PC-3 (cell line): ENCODE measurements at regions not wholly inside any gene's neighbourhood (a gene's known extent, or its start where the extent isn't known, plus 50 kb on each side); places are given as distances from the start of the nearest gene placed in this dataset.

Experiments
- ATAC-seq: fragments of 200-7000 bp; cut with Tn5 transposase; 2 replicates; pipeline ENCODE4 v1.9.1; 2020; ENCODE audit warnings: mild to moderate bottlenecking, moderate library complexity
- BruUV-seq: library from RNA; stranded (reverse); fragments of 400-500 nt; replicated peaks from 2 replicates; lab custom pipeline; 2021; lab: Mats Ljungman, UMichigan
- CTCF ChIA-PET: fragments of 300-600 bp; sonication (Branson Sonifier 250); formaldehyde crosslinking; loops from one replicate; lab custom pipeline; 2022; ENCODE audit warnings: antibody characterized with exemption; lab: Charles Lee
- POLR2A ChIA-PET: fragments of 300-600 bp; sonication (Branson Sonifier 250); formaldehyde crosslinking; loops from one replicate; lab custom pipeline; 2022; ENCODE audit warnings: antibody characterized with exemption; ENCODE audit not compliant: unreplicated experiment; lab: Charles Lee
- DNase-seq: peaks from one replicate; pipeline ENCODE4 v3.0.0-alpha.2; 2015
- H2AFZ ChIP-seq: fragments of 300-600 bp; sonication (generic); 2 replicates; pipeline ENCODE4 v1.6.0; 2016; ENCODE audit warnings: antibody characterized with exemption, low read length
- H3F3A ChIP-seq: fragments of 300-600 bp; sonication (generic); one replicate; pipeline ENCODE4 v1.6.0; 2017; ENCODE audit warnings: antibody characterized with exemption, low read length, control low read depth, mild to moderate bottlenecking; ENCODE audit not compliant: unreplicated experiment
- H3K27ac ChIP-seq: fragments of 300-600 bp; sonication (generic); 2 replicates; pipeline ENCODE4 v1.5.1; 2016; ENCODE audit warnings: mild to moderate bottlenecking, low read length
- H3K27me3 ChIP-seq: fragments of 300-600 bp; sonication (generic); 2 replicates; pipeline ENCODE4 v1.6.1; 2016; ENCODE audit warnings: low read length, mixed read lengths
- H3K36me3 ChIP-seq: fragments of 300-600 bp; sonication (generic); 2 replicates; pipeline ENCODE4 v1.6.1; 2016; ENCODE audit warnings: low read depth, mixed run types, low read length, mixed read lengths
- H3K4me1 ChIP-seq: fragments of 300-600 bp; sonication (generic); 2 replicates; pipeline ENCODE4 v1.5.1; 2016; ENCODE audit warnings: low read length; ENCODE audit not compliant: insufficient read depth
- H3K4me2 ChIP-seq: fragments of 300-600 bp; sonication (generic); 2 replicates; pipeline ENCODE4 v1.6.0; 2016; ENCODE audit warnings: low read length
- H3K4me3 ChIP-seq: fragments of 300-600 bp; sonication (generic); 2 replicates; pipeline ENCODE4 v1.5.1; 2016; ENCODE audit warnings: mild to moderate bottlenecking, low read length, mixed read lengths
- H3K79me2 ChIP-seq: fragments of 300-600 bp; sonication (generic); 2 replicates; pipeline ENCODE4 v1.6.1; 2017; ENCODE audit warnings: low read length, mixed read lengths
- H3K9ac ChIP-seq: fragments of 300-600 bp; sonication (generic); 2 replicates; pipeline ENCODE4 v1.6.0; 2016; ENCODE audit warnings: mild to moderate bottlenecking, low read length
- H3K9me2 ChIP-seq: fragments of 300-600 bp; sonication (generic); replicated peaks from 2 replicates; pipeline ENCODE4 v1.6.1; 2016; ENCODE audit warnings: mixed run types, low read length, mixed read lengths
- H3K9me3 ChIP-seq: fragments of 300-600 bp; sonication (generic); 2 replicates; pipeline ENCODE4 v1.6.1; 2016; ENCODE audit warnings: low read length, mixed read lengths
- H4K20me1 ChIP-seq: fragments of 300-600 bp; sonication (generic); 2 replicates; pipeline ENCODE4 v1.6.1; 2016; ENCODE audit warnings: low read length, mixed read lengths
- EZH2 ChIP-seq: fragments of 300-600 bp; sonication (generic); IDR thresholded peaks from one replicate; pipeline ENCODE4 v1.6.1; 2017; ENCODE audit warnings: antibody characterized with exemption, mild to moderate bottlenecking, low read length; ENCODE audit not compliant: unreplicated experiment
- EZH2phosphoT487 ChIP-seq: fragments of 300-600 bp; sonication (generic); IDR thresholded peaks from 2 replicates; pipeline ENCODE4 v1.6.1; 2018; ENCODE audit warnings: mild to moderate bottlenecking, antibody characterized with exemption, low read length, borderline replicate concordance
- intact Hi-C: fragments of 100-400 bp; cut with micrococcal nuclease; formaldehyde crosslinking; loops from 2 replicates; pipeline ENCODE4 v1.9.0; 2023
- TF ChIP-seq, protein P1 (sequence below): fragments of 300-600 bp; sonication (generic); conservative IDR thresholded peaks from 2 replicates; pipeline ENCODE4 v1.5.1; 2017; ENCODE audit warnings: antibody characterized with exemption, low read depth, mild to moderate bottlenecking, low read length

DNA sequence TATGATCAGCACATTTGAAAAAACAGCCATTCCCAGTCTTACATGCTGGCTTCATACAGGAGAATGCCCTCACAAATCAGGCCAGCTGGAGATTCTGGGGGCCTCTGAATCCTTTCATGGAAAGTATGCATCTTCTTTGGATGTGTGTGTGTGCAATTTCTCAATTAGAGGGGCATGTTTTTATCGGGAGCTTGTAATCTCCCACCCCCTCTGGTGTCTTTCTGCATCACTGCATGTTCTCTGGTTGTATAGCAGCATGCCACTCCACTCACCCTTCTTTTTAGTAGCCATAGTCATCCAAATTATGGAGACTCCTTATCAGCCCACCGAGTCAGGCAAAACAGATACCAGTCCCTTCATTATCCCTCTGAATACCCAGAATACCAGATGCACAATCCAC, 282.2 kb upstream of the SLIT2 start:
- CTCF ChIA-PET: no interaction called here
- no peaks in the 10 kb centered on the region for H3K27me3 ChIP-seq
- TF ChIP-seq EZH2: no peak
- TF ChIP-seq EZH2phosphoT487: no peak
- TF ChIP-seq, protein P1, sequence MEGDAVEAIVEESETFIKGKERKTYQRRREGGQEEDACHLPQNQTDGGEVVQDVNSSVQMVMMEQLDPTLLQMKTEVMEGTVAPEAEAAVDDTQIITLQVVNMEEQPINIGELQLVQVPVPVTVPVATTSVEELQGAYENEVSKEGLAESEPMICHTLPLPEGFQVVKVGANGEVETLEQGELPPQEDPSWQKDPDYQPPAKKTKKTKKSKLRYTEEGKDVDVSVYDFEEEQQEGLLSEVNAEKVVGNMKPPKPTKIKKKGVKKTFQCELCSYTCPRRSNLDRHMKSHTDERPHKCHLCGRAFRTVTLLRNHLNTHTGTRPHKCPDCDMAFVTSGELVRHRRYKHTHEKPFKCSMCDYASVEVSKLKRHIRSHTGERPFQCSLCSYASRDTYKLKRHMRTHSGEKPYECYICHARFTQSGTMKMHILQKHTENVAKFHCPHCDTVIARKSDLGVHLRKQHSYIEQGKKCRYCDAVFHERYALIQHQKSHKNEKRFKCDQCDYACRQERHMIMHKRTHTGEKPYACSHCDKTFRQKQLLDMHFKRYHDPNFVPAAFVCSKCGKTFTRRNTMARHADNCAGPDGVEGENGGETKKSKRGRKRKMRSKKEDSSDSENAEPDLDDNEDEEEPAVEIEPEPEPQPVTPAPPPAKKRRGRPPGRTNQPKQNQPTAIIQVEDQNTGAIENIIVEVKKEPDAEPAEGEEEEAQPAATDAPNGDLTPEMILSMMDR: no peak
- intact Hi-C loops: no loop called here
- H3K9me2 ChIP-seq: no peaks in the 10 kb centered on the region
- no peaks in the 10 kb centered on the region for H3K36me3 ChIP-seq
- H3K4me1 ChIP-seq: peaks cover 12% of the 10 kb centered on the region
- no peaks in the 10 kb centered on the region for H3K79me2 ChIP-seq
- H3K27ac ChIP-seq: no peak overlapping the region
- no TSS peak for BruUV-seq
- H3K9ac ChIP-seq: no peak overlapping the region
- H3K9me3 ChIP-seq: no peaks in the 10 kb centered on the region
- POLR2A ChIA-PET: interaction anchor here (0.6 kb wide), 1 partner anchor 311 kb away, joined by 3 read pairs; no protein-coding TSS in a partner anchor
- H3F3A ChIP-seq: no peaks in the 10 kb centered on the region
- H3K4me2 ChIP-seq: no peak overlapping the region
- H4K20me1 ChIP-seq: no peaks in the 10 kb centered on the region
- no peak for DNase-seq
- ATAC-seq: no peak
- no peak overlapping the region for H3K4me3 ChIP-seq
- H2AFZ ChIP-seq: no peak overlapping the region

DNA sequence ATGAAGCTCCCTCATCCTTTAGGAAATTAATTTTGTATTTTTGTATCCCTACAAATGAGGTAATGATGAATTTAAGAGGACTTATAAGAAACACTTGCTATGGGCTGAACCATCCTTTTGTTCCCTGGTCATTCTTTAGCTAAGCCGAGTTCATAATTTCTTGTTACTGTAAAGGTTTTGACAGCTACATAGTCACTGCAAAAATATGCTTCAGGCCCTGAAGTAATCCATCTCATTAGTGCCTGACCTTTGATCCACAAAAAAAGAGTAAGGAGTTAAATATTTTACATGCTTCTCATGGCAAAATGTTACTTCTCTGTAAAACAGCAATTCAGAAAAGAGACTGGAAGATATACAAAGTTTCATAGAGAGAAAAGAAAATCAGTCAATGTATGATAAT, 290.6 kb upstream of the SLIT2 start:
- no peak overlapping the region for H3K4me3 ChIP-seq
- peaks cover 4% of the 10 kb centered on the region; the same call in 1 of the 2 replicates for H3K4me1 ChIP-seq
- no peak overlapping the region for H2AFZ ChIP-seq
- no peak overlapping the region for H3K9ac ChIP-seq
- H3K79me2 ChIP-seq: no peaks in the 10 kb centered on the region
- intact Hi-C loops: no loop called here
- no peaks in the 10 kb centered on the region for H4K20me1 ChIP-seq
- no peaks in the 10 kb centered on the region for H3K27me3 ChIP-seq
- TF ChIP-seq EZH2 (no peak), EZH2phosphoT487 (no peak)
- TF ChIP-seq, protein P1: no peak
- no peaks in the 10 kb centered on the region for H3K9me3 ChIP-seq
- BruUV-seq: no TSS peak
- DNase-seq: no peak
- H3K9me2 ChIP-seq: no peaks in the 10 kb centered on the region
- H3K27ac ChIP-seq: no peak overlapping the region
- ATAC-seq: no peak
- no peak overlapping the region for H3K4me2 ChIP-seq
- ChIA-PET POLR2A (no interaction called here), CTCF (no interaction called here)
- no peaks in the 10 kb centered on the region for H3F3A ChIP-seq
- H3K36me3 ChIP-seq: no peaks in the 10 kb centered on the region

DNA sequence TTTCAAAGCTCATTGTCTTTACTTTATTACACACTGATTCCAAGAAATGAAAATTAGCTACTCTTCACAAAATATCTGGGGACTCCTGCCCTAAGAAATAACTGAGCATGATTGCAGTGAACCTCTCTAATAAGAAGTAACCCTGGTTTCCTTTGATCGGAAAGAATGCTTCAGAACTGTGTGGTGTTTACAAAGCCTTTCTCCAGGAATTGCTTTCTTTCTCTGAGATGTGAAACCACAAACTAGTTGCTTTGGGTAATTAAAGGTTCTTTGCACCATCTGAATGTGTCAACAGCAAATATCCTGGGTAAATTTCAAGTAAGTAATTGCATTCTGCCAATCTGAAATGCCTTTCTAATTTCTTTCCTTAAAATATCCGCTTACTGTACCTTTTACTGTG, 292.9 kb upstream of the SLIT2 start:
- H3K4me2 ChIP-seq: no peak overlapping the region
- no peaks in the 10 kb centered on the region for H4K20me1 ChIP-seq
- H3F3A ChIP-seq: no peaks in the 10 kb centered on the region
- POLR2A ChIA-PET: no interaction called here
- no TSS peak for BruUV-seq
- no peak overlapping the region for H3K4me3 ChIP-seq
- H3K79me2 ChIP-seq: no peaks in the 10 kb centered on the region
- H3K9me3 ChIP-seq: no peaks in the 10 kb centered on the region
- intact Hi-C loops: no loop called here
- no peak for TF ChIP-seq EZH2phosphoT487
- TF ChIP-seq EZH2: no peak
- TF ChIP-seq, protein P1: no peak
- H3K36me3 ChIP-seq: no peaks in the 10 kb centered on the region
- CTCF ChIA-PET: no interaction called here
- peaks cover 4% of the 10 kb centered on the region; the same call in 1 of the 2 replicates for H3K4me1 ChIP-seq
- no peak for ATAC-seq
- no peaks in the 10 kb centered on the region for H3K27me3 ChIP-seq
- no peak overlapping the region for H3K9ac ChIP-seq
- no peaks in the 10 kb centered on the region for H3K9me2 ChIP-seq
- no peak overlapping the region for H2AFZ ChIP-seq
- no peak overlapping the region for H3K27ac ChIP-seq
- DNase-seq: no peak
